ENCODE measurements at regions not wholly inside any gene's neighbourhood (a gene's known extent, or its start where the extent isn't known, plus 50 kb on each side); places are given as distances from the start of the nearest gene placed in this dataset.

- no peak for TF ChIP-seq CTCF (IDR thresholded peaks at IDR 0.05; ENCODE audit: insufficient read depth, low read length, missing control alignments)
- POLR2A ChIA-PET = interaction anchor here (1.2 kb wide), 1 partner anchor 164 kb away, joined by 3 read pairs; no protein-coding TSS in a partner anchor
- no peak for DNase-seq (ENCODE audit: low read depth, low spot score)
- CTCF ChIA-PET = no interaction called here
- H3K4me3 ChIP-seq (ENCODE audit: low read depth, low read length) = no peak overlapping the region
Observed at GRCh38 chr16:54453871-54454270, 167.3 kb upstream of the IRX3 start.

GRCh38 chr16:54447576-54448440 lies 161.2 kb upstream of the IRX3 start:
- peak; percentile 45 for DNase-seq (ENCODE audit: low read depth, low spot score)

GRCh38 chr16:54446639-54447038 lies 160.1 kb upstream of the IRX3 start:
- no peak overlapping the region for H3K4me3 ChIP-seq (ENCODE audit: low read depth, low read length)
- TF ChIP-seq CTCF (IDR thresholded peaks at IDR 0.05; ENCODE audit: insufficient read depth, low read length, missing control alignments) = no peak
- DNase-seq (ENCODE audit: low read depth, low spot score) = peak; percentile 79
- CTCF ChIA-PET = interaction anchor here (1.0 to 1.9 kb wide), 3 partner anchors 9 to 162 kb away, joined by 3 to 4 read pairs (median 3); no protein-coding TSS in a partner anchor
- POLR2A ChIA-PET = interaction anchor here (0.6 to 1.6 kb wide), 2 partner anchors 13 to 63 kb away, joined by 3 to 8 read pairs; no protein-coding TSS in a partner anchor

More at GRCh38 chr16:54447576-54448440, 161.2 kb upstream of the IRX3 start:
- CTCF ChIA-PET = interaction anchor here (1.0 to 1.9 kb wide), 4 partner anchors 8 to 163 kb away, joined by 3 to 4 read pairs (median 4); no protein-coding TSS in a partner anchor
- H3K4me3 ChIP-seq (ENCODE audit: low read depth, low read length) = no peak overlapping the region
- POLR2A ChIA-PET = interaction anchor here (0.6 to 1.7 kb wide), 2 partner anchors 13 to 14 kb away, joined by 3 to 7 read pairs; no protein-coding TSS in a partner anchor
- TF ChIP-seq CTCF (IDR thresholded peaks at IDR 0.05; ENCODE audit: insufficient read depth, low read length, missing control alignments) = no peak

GRCh38 chr16:54444851-54445458 lies 158.4 kb upstream of the IRX3 start:
- no peak overlapping the region for H3K4me3 ChIP-seq (ENCODE audit: low read depth, low read length)
- ChIA-PET POLR2A (no interaction called here), CTCF (no interaction called here)
- TF ChIP-seq CTCF (IDR thresholded peaks at IDR 0.05; ENCODE audit: insufficient read depth, low read length, missing control alignments) = no peak
- DNase-seq (ENCODE audit: low read depth, low spot score) = no peak

- no peak for DNase-seq (ENCODE audit: low read depth, low spot score)
- no peak overlapping the region for H3K4me3 ChIP-seq (ENCODE audit: low read depth, low read length)
- POLR2A ChIA-PET = interaction anchor here (0.6 kb wide), 1 partner anchor 9 kb away, joined by 3 read pairs; no protein-coding TSS in a partner anchor
- no peak for TF ChIP-seq CTCF (IDR thresholded peaks at IDR 0.05; ENCODE audit: insufficient read depth, low read length, missing control alignments)
- CTCF ChIA-PET = no interaction called here
Observed at GRCh38 chr16:54443839-54444238, 157.3 kb upstream of the IRX3 start.

- DNase-seq (ENCODE audit: low read depth, low spot score) = no peak
- CTCF ChIA-PET = no interaction called here
- POLR2A ChIA-PET = interaction anchor here (0.6 to 1.4 kb wide), 2 partner anchors 9 to 12 kb away, joined by 3 to 4 read pairs; no protein-coding TSS in a partner anchor
- H3K4me3 ChIP-seq (ENCODE audit: low read depth, low read length) = no peak overlapping the region
- TF ChIP-seq CTCF (IDR thresholded peaks at IDR 0.05; ENCODE audit: insufficient read depth, low read length, missing control alignments) = no peak
Observed at GRCh38 chr16:54443352-54443751, 156.8 kb upstream of the IRX3 start.
